ENCODE measurements at regions not wholly inside any gene's neighbourhood (a gene's known extent, or its start where the extent isn't known, plus 50 kb on each side); places are given as distances from the start of the nearest gene placed in this dataset.

DNA sequence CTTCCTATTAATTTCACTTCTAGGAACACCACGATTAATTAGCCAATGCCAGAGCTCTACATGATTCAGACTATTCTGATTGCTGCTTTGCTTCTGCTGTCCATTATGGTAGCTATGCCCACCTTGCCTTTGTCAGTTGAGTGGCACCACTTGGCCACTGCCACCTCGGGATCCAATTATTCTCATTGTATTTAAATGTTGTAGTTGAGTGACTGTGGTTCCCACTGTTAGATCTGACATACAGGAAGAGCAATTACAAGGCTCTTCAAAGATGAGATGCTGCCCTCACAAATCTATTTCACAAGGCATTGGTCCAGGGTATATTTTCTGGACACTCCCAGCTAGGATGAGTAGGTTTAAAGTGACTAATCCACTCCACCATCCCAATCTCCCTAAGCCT lies 864.5 kb upstream of the EDIL3 start:
- DNase-seq (no peak), ATAC-seq (no peak)
- Histone ChIP-seq H3K27me3 (no peaks in the 10 kb centered on the region), H3K9me3 (peaks cover 9% of the 10 kb centered on the region), H3K4me1 (no peaks in the 10 kb centered on the region), H3K4me3 (no peak overlapping the region), H3K36me3 (no peaks in the 10 kb centered on the region), H3K27ac (no peak overlapping the region)
- intact Hi-C loops (cut with DNase I): no loop called here
- TF ChIP-seq, protein P1, sequence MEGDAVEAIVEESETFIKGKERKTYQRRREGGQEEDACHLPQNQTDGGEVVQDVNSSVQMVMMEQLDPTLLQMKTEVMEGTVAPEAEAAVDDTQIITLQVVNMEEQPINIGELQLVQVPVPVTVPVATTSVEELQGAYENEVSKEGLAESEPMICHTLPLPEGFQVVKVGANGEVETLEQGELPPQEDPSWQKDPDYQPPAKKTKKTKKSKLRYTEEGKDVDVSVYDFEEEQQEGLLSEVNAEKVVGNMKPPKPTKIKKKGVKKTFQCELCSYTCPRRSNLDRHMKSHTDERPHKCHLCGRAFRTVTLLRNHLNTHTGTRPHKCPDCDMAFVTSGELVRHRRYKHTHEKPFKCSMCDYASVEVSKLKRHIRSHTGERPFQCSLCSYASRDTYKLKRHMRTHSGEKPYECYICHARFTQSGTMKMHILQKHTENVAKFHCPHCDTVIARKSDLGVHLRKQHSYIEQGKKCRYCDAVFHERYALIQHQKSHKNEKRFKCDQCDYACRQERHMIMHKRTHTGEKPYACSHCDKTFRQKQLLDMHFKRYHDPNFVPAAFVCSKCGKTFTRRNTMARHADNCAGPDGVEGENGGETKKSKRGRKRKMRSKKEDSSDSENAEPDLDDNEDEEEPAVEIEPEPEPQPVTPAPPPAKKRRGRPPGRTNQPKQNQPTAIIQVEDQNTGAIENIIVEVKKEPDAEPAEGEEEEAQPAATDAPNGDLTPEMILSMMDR (IDR thresholded peaks at IDR 0.05): no peak

DNA sequence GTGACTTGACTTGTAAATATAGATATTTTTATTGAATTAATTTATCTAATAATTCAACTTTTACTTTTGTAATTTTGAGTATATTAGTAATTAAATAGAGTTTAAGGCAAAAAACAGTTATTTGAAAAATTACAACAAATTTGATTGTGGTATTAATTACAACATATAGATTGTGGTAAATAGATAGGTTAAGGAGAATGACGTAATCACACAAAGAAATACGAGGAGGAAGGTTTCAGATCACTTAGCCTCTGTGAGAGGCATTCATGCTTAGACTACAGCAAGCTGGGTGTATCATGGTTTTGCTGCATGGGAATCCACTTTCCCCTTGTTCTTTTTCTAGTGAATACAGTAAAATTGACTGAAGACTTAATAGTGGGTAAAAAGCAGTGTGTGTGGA lies 878.4 kb upstream of the EDIL3 start:
- intact Hi-C loops (cut with DNase I): no loop called here
- ATAC-seq: no peak
- no peak overlapping the region for H3K4me3 ChIP-seq
- H3K4me1 ChIP-seq: no peaks in the 10 kb centered on the region
- H3K27ac ChIP-seq: no peak overlapping the region
- DNase-seq: no peak
- no peaks in the 10 kb centered on the region for H3K9me3 ChIP-seq
- H3K36me3 ChIP-seq: no peaks in the 10 kb centered on the region
- no peaks in the 10 kb centered on the region for H3K27me3 ChIP-seq
- TF ChIP-seq, protein P1 (IDR thresholded peaks at IDR 0.05): no peak

DNA sequence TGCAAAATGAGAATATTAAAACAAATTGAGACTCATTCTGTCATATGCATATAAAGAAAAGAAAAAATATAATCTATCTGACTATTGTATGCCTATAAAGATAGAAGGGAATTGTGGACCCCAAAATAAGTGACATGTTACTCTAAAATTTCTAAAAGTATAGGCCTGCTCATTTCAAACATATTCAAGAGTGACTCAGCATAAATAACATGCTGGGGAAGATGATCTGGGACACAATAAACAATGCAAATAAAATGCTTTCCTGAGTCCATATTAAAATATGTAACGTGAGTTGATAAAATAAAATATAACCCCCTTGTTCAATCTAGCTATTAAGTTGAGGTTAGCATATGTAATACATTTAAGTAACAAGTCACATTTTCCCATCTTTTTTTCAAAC lies 882.0 kb upstream of the EDIL3 start:
- no peaks in the 10 kb centered on the region for H3K36me3 ChIP-seq
- no peaks in the 10 kb centered on the region for H3K27me3 ChIP-seq
- H3K4me3 ChIP-seq: no peak overlapping the region
- intact Hi-C loops (cut with DNase I): no loop called here
- TF ChIP-seq, protein P1 (IDR thresholded peaks at IDR 0.05): no peak
- H3K9me3 ChIP-seq: no peaks in the 10 kb centered on the region
- ATAC-seq (no peak), DNase-seq (no peak)
- no peaks in the 10 kb centered on the region for H3K4me1 ChIP-seq
- H3K27ac ChIP-seq: no peak overlapping the region

DNA sequence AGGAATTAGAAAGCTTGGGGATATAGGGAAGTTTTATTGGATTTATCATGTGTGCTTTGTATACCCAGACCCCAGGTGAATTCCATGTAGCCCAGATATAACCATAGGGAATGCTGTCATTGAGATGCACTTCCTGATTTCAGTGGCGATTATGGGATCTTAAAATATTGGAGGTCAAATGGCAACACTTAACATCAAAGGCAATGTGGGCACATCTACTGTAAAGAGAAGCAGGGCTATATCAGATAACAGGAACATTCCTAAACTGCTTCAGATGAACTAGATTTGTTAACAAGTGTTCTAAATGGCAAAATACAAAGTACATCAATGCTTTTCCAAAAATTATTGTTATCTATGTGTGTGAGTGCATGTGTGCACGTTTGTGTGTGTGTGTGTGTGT lies 883.5 kb upstream of the EDIL3 start:
- DNase-seq (no peak), ATAC-seq (no peak)
- TF ChIP-seq, protein P1 (IDR thresholded peaks at IDR 0.05): no peak
- Histone ChIP-seq H3K9me3 (no peaks in the 10 kb centered on the region), H3K4me3 (no peak overlapping the region), H3K4me1 (no peaks in the 10 kb centered on the region), H3K36me3 (no peaks in the 10 kb centered on the region), H3K27me3 (no peaks in the 10 kb centered on the region), H3K27ac (no peak overlapping the region)
- intact Hi-C loops (cut with DNase I): no loop called here

DNA sequence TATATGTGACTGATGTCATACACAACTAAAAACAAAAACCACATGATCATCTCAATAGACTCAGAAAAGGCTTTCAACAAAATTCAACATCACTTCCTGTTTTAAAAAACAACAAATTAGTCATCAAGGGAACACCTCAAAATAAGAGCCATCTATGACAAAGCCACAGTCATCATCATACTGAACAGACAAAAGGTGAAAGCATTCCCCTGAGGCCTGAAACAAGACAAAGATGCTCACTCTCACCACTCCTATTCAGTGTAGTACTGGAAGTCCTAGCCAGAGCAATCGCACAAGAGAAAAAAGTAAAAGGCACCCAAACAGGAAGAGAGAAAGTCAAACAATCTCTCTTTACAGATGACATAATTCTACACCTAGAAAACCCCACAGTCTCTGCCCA lies 893.5 kb upstream of the EDIL3 start:
- Histone ChIP-seq H3K9me3 (no peaks in the 10 kb centered on the region), H3K36me3 (no peaks in the 10 kb centered on the region), H3K27me3 (no peaks in the 10 kb centered on the region), H3K27ac (no peak overlapping the region), H3K4me1 (no peaks in the 10 kb centered on the region), H3K4me3 (no peak overlapping the region)
- intact Hi-C loops (cut with DNase I): no loop called here
- TF ChIP-seq, protein P1 (IDR thresholded peaks at IDR 0.05): no peak
- ATAC-seq (no peak), DNase-seq (no peak)

DNA sequence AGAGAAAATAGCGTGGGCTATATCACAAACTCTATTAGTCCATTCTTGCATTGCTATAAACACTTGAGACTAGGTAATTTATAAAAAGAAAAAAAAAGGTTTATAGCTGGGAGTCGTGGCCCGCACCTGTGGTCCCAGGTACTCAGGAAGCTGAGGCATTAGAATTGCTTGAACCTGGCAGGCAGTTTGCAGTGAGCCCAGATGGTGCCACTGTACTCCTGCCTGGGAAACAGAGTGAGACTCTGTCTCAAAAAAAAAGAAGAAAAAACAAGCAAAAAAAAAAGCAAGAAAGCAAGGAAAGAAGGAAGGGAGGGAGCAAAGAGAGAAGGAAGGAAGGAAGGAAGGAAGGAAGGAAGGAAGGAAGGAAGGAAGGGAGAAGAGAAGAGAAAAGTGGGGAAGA lies 904.2 kb upstream of the EDIL3 start:
- H3K27me3 ChIP-seq: no peaks in the 10 kb centered on the region
- no peak overlapping the region for H3K27ac ChIP-seq
- no peaks in the 10 kb centered on the region for H3K9me3 ChIP-seq
- no peak for DNase-seq
- no peaks in the 10 kb centered on the region for H3K4me1 ChIP-seq
- intact Hi-C loops (cut with DNase I): no loop called here
- H3K4me3 ChIP-seq: no peak overlapping the region
- H3K36me3 ChIP-seq: no peaks in the 10 kb centered on the region
- TF ChIP-seq, protein P1 (IDR thresholded peaks at IDR 0.05): no peak
- ATAC-seq: no peak
